HEK293 (cell line): ENCODE measurements at regions not wholly inside any gene's neighbourhood (a gene's known extent, or its start where the extent isn't known, plus 50 kb on each side); places are given as distances from the start of the nearest gene placed in this dataset.

Experiments
- CTCF ChIA-PET: fragments of 350-600 bp; formaldehyde crosslinking; extraction: SDS; loops from one replicate; lab custom pipeline; 2021; ENCODE audit warnings: antibody characterized with exemption; lab: Yijun Ruan, JAX
- POLR2A ChIA-PET: fragments of 300-600 bp; formaldehyde crosslinking; extraction: SDS; loops from one replicate; lab custom pipeline; 2020; ENCODE audit warnings: antibody characterized with exemption, inconsistent platforms; lab: Yijun Ruan, JAX
- H3K27ac ChIP-seq: fragments of 200-500 bp; sonication (Bioruptor generic); 2 replicates; pipeline ENCODE4 v1.5.1; 2014; ENCODE audit warnings: low read depth, low read length, control low read depth, inconsistent platforms; ENCODE audit errors: extremely low read depth
- H3K36me3 ChIP-seq, 2 experiments: fragments of 200-500 bp in 1 of 2; sonication (Bioruptor generic) in 1 of 2; 1 replicate in 1 of 2; 2 replicates in 1 of 2; pipeline ENCODE4 v1.5.1; 2014 to 2017; ENCODE audit warnings: inconsistent platforms in 2 of 2, low read length in 2 of 2; ENCODE audit not compliant: control insufficient read depth in 2 of 2, insufficient read depth in 1 of 2
- H3K4me1 ChIP-seq: fragments of 200-500 bp; sonication (Bioruptor generic); 2 replicates; pipeline ENCODE4 v1.5.1; 2014; ENCODE audit warnings: mild to moderate bottlenecking, low read length, inconsistent platforms; ENCODE audit not compliant: control insufficient read depth, insufficient read depth
- H3K4me3 ChIP-seq: 2 replicates; pipeline ENCODE4 v1.5.1; 2011; ENCODE audit warnings: low read depth, mild to moderate bottlenecking, control low read depth, low read length, moderate library complexity
- H3K9me3 ChIP-seq: fragments of 200-500 bp; sonication (Bioruptor generic); 2 replicates; pipeline ENCODE4 v1.5.1; 2014; ENCODE audit warnings: low read depth, low read length, inconsistent platforms; ENCODE audit not compliant: control insufficient read depth, insufficient read depth
- BCL11A ChIP-seq: fragments of 450-650 bp; formaldehyde crosslinking; IDR thresholded peaks from 2 replicates; pipeline ENCODE4 v1.5.1; 2016; ENCODE audit warnings: low read depth, missing biosample characterization, missing genetic modification characterization
- GFI1B ChIP-seq: fragments of 450-650 bp; formaldehyde crosslinking; IDR thresholded peaks from 2 replicates; pipeline ENCODE4 v1.5.1; 2016; ENCODE audit warnings: missing biosample characterization, missing genetic modification characterization
- MZF1 ChIP-seq: fragments of 450-650 bp; formaldehyde crosslinking; IDR thresholded peaks from 2 replicates; pipeline ENCODE4 v1.5.1; 2017; ENCODE audit warnings: missing biosample characterization, missing genetic modification characterization, borderline replicate concordance
- REPIN1 ChIP-seq: fragments of 450-650 bp; formaldehyde crosslinking; IDR thresholded peaks from 2 replicates; pipeline ENCODE4 v1.5.1; 2017; ENCODE audit warnings: missing biosample characterization, missing genetic modification characterization, low read depth
- TSHZ1 ChIP-seq: fragments of 450-650 bp; formaldehyde crosslinking; IDR thresholded peaks from 2 replicates; pipeline ENCODE4 v1.5.1; 2016; ENCODE audit warnings: missing biosample characterization, missing genetic modification characterization, borderline replicate concordance
- ZFP3 ChIP-seq: fragments of 450-650 bp; formaldehyde crosslinking; IDR thresholded peaks from 2 replicates; pipeline ENCODE4 v1.5.1; 2016; ENCODE audit warnings: low read depth, missing biosample characterization, missing genetic modification characterization
- ZNF114 ChIP-seq: fragments of 450-650 bp; formaldehyde crosslinking; IDR thresholded peaks from 2 replicates; pipeline ENCODE4 v1.5.0; 2017; ENCODE audit warnings: missing biosample characterization, missing genetic modification characterization
- ZNF121 ChIP-seq: fragments of 450-650 bp; formaldehyde crosslinking; IDR thresholded peaks from 2 replicates; pipeline ENCODE4 v1.5.1; 2016; ENCODE audit warnings: missing biosample characterization, missing genetic modification characterization
- ZNF214 ChIP-seq: fragments of 450-650 bp; formaldehyde crosslinking; IDR thresholded peaks from 2 replicates; pipeline ENCODE4 v1.5.1; 2017; ENCODE audit warnings: missing biosample characterization, mild to moderate bottlenecking, missing genetic modification characterization, borderline replicate concordance
- ZNF292 ChIP-seq: fragments of 450-650 bp; formaldehyde crosslinking; IDR thresholded peaks from 2 replicates; pipeline ENCODE4 v1.5.1; 2016; ENCODE audit warnings: low read depth, missing biosample characterization, missing genetic modification characterization, borderline replicate concordance
- ZNF335 ChIP-seq: fragments of 450-650 bp; formaldehyde crosslinking; conservative IDR thresholded peaks from 2 replicates; pipeline ENCODE4 v1.5.1; 2016; ENCODE audit warnings: missing biosample characterization, missing genetic modification characterization
- ZNF350 ChIP-seq: fragments of 450-650 bp; formaldehyde crosslinking; IDR thresholded peaks from 2 replicates; pipeline ENCODE4 v1.5.0; 2017; ENCODE audit warnings: missing biosample characterization, mild to moderate bottlenecking, missing genetic modification characterization
- ZNF488 ChIP-seq: fragments of 450-650 bp; formaldehyde crosslinking; IDR thresholded peaks from 2 replicates; pipeline ENCODE4 v1.5.1; 2016; ENCODE audit warnings: missing biosample characterization, missing genetic modification characterization
- ZNF513 ChIP-seq: fragments of 450-650 bp; IDR thresholded peaks from 2 replicates; pipeline ENCODE4 v1.5.1; 2018; ENCODE audit warnings: missing biosample characterization, missing genetic modification characterization
- ZNF585B ChIP-seq: fragments of 450-650 bp; formaldehyde crosslinking; IDR thresholded peaks from 2 replicates; pipeline ENCODE4 v1.5.1; 2016; ENCODE audit warnings: missing biosample characterization, missing genetic modification characterization
- ZNF596 ChIP-seq: fragments of 450-650 bp; IDR thresholded peaks from 2 replicates; pipeline ENCODE4 v1.5.0; 2018; ENCODE audit warnings: missing biosample characterization, mild to moderate bottlenecking, missing genetic modification characterization, moderate library complexity
- ZNF600 ChIP-seq: fragments of 450-650 bp; formaldehyde crosslinking; IDR thresholded peaks from 2 replicates; pipeline ENCODE4 v1.5.1; 2016; ENCODE audit warnings: missing biosample characterization, missing genetic modification characterization
- ZNF76 ChIP-seq: fragments of 450-650 bp; formaldehyde crosslinking; IDR thresholded peaks from 2 replicates; pipeline ENCODE4; 2016; ENCODE audit warnings: low read depth, missing biosample characterization, missing genetic modification characterization, borderline replicate concordance
- ZNF768 ChIP-seq: fragments of 450-650 bp; formaldehyde crosslinking; IDR thresholded peaks from 2 replicates; pipeline ENCODE4 v1.5.1; 2018; ENCODE audit warnings: missing biosample characterization, mild to moderate bottlenecking, missing genetic modification characterization
- ZNF830 ChIP-seq: fragments of 450-650 bp; IDR thresholded peaks from 2 replicates; pipeline ENCODE4 v1.5.0; 2018; ENCODE audit warnings: missing biosample characterization, missing genetic modification characterization, low read depth, mild to moderate bottlenecking, moderate library complexity
- TF ChIP-seq, protein P1 (sequence below): fragments of 450-650 bp; formaldehyde crosslinking; IDR thresholded peaks from 2 replicates; pipeline ENCODE4 v1.5.1; 2016; ENCODE audit warnings: missing biosample characterization, missing genetic modification characterization
- TF ChIP-seq, protein P2 (sequence below): fragments of 450-650 bp; formaldehyde crosslinking; IDR thresholded peaks from 2 replicates; pipeline ENCODE4 v1.5.1; 2016; ENCODE audit warnings: missing biosample characterization, missing genetic modification characterization
- TF ChIP-seq, protein P3 (sequence below): fragments of 450-650 bp; formaldehyde crosslinking; IDR thresholded peaks from 2 replicates; pipeline ENCODE4 v1.5.1; 2016; ENCODE audit warnings: missing biosample characterization, missing genetic modification characterization

DNA sequence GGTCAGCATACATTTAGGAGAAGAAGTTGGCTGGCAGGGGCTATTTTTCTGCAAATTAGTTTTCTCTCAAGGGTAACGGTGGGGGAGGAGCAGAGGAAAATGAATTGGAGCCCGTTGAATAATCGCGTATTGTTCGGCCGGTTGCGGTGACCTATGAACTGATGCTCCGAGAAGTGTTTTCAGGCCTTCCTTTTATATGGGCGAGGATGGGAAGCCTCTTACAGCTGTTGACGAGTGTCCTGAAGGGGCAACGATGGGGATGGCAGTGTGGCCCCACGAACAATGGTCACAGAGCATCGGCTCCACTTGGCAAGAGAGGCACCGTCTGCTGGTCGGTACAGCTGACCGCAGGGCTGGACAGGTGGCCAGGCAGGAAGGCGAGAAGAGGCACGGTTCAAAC, 400.7 kb downstream of the ZSWIM6 start:
- TF ChIP-seq ZNF596 (no peak), ZNF350 (tag by site-specific recombination) (no peak), ZNF488 (no peak), TSHZ1 (tag by site-specific recombination) (no peak), REPIN1 (tag by site-specific recombination) (no peak), ZNF600 (tag by site-specific recombination) (no peak), MZF1 (tag by site-specific recombination) (no peak)
- TF ChIP-seq, protein P1, sequence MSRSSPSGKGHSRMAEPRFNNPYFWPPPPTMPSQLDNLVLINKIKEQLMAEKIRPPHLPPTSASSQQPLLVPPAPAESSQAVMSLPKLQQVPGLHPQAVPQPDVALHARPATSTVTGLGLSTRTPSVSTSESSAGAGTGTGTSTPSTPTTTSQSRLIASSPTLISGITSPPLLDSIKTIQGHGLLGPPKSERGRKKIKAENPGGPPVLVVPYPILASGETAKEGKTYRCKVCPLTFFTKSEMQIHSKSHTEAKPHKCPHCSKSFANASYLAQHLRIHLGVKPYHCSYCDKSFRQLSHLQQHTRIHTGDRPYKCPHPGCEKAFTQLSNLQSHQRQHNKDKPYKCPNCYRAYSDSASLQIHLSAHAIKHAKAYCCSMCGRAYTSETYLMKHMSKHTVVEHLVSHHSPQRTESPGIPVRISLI (tag by site-specific recombination), result no peak
- no peak overlapping the region for H3K27ac ChIP-seq
- H3K4me3 ChIP-seq, result no peak overlapping the region
- no peaks in the 10 kb centered on the region for H3K36me3 ChIP-seq
- ChIA-PET CTCF (interaction anchor here (0.7 kb wide), 1 partner anchor 196 kb away, joined by 3 read pairs; no protein-coding TSS in a partner anchor), POLR2A (no interaction called here)
- H3K9me3 ChIP-seq, result no peaks in the 10 kb centered on the region
- no peaks in the 10 kb centered on the region for H3K4me1 ChIP-seq

GRCh38 chr5:61734001-61734400, 401.9 kb downstream of the ZSWIM6 start:
- H3K36me3 ChIP-seq, result no peaks in the 10 kb centered on the region
- no peaks in the 10 kb centered on the region for H3K9me3 ChIP-seq
- ChIA-PET CTCF (no interaction called here), POLR2A (no interaction called here)
- TF ChIP-seq, protein P2, sequence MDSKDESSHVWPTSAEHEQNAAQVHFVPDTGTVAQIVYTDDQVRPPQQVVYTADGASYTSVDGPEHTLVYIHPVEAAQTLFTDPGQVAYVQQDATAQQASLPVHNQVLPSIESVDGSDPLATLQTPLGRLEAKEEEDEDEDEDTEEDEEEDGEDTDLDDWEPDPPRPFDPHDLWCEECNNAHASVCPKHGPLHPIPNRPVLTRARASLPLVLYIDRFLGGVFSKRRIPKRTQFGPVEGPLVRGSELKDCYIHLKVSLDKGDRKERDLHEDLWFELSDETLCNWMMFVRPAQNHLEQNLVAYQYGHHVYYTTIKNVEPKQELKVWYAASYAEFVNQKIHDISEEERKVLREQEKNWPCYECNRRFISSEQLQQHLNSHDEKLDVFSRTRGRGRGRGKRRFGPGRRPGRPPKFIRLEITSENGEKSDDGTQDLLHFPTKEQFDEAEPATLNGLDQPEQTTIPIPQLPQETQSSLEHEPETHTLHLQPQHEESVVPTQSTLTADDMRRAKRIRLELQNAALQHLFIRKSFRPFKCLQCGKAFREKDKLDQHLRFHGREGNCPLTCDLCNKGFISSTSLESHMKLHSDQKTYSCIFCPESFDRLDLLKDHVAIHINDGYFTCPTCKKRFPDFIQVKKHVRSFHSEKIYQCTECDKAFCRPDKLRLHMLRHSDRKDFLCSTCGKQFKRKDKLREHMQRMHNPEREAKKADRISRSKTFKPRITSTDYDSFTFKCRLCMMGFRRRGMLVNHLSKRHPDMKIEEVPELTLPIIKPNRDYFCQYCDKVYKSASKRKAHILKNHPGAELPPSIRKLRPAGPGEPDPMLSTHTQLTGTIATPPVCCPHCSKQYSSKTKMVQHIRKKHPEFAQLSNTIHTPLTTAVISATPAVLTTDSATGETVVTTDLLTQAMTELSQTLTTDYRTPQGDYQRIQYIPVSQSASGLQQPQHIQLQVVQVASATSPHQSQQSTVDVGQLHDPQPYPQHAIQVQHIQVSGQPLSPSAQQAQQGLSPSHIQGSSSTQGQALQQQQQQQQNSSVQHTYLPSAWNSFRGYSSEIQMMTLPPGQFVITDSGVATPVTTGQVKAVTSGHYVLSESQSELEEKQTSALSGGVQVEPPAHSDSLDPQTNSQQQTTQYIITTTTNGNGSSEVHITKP (tag by site-specific recombination), result no peak
- TF ChIP-seq BCL11A, result no peak
- no peak for TF ChIP-seq GFI1B (tag by site-specific recombination)
- no peak for TF ChIP-seq ZNF830
- TF ChIP-seq ZNF585B (tag by site-specific recombination), result no peak
- no peak for TF ChIP-seq ZFP3 (tag by site-specific recombination)
- TF ChIP-seq ZNF513 (tag by site-specific recombination), result no peak
- TF ChIP-seq ZNF214 (tag by site-specific recombination), result no peak
- TF ChIP-seq ZNF76 (tag by site-specific recombination), result no peak
- no peak for TF ChIP-seq ZNF292 (tag by site-specific recombination)
- no peak for TF ChIP-seq ZNF335
- TF ChIP-seq ZNF768 (tag by site-specific recombination), result no peak
- TF ChIP-seq, protein P3, sequence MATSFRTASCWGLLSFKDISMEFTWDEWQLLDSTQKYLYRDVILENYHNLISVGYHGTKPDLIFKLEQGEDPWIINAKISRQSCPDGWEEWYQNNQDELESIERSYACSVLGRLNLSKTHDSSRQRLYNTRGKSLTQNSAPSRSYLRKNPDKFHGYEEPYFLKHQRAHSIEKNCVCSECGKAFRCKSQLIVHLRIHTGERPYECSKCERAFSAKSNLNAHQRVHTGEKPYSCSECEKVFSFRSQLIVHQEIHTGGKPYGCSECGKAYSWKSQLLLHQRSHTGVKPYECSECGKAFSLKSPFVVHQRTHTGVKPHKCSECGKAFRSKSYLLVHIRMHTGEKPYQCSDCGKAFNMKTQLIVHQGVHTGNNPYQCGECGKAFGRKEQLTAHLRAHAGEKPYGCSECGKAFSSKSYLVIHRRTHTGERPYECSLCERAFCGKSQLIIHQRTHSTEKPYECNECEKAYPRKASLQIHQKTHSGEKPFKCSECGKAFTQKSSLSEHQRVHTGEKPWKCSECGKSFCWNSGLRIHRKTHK (tag by site-specific recombination), result no peak
- TF ChIP-seq ZNF121 (tag by site-specific recombination), result no peak
- no peak for TF ChIP-seq ZNF114 (tag by site-specific recombination)
- H3K4me3 ChIP-seq, result no peak overlapping the region
- H3K27ac ChIP-seq, result no peak overlapping the region
- H3K4me1 ChIP-seq, result no peaks in the 10 kb centered on the region
